Mononuclear cell (primary cell): ENCODE measurements at regions not wholly inside any gene's neighbourhood (a gene's known extent, or its start where the extent isn't known, plus 50 kb on each side); places are given as distances from the start of the nearest gene placed in this dataset.

Source experiments
- H3K27me3 ChIP-seq: 2 replicates; pipeline ENCODE4 v1.6.0; 2011; ENCODE audit warnings: low read length, control low read depth; ENCODE audit not compliant: insufficient read depth
- H3K4me1 ChIP-seq: 2 replicates; pipeline ENCODE4 v1.5.1; 2011; ENCODE audit warnings: mild to moderate bottlenecking, low read length, control low read depth; ENCODE audit not compliant: insufficient read depth
- H3K4me3 ChIP-seq: 2 replicates; pipeline ENCODE4 v1.5.1; 2011; ENCODE audit warnings: mild to moderate bottlenecking, low read length, moderate library complexity
- H3K9me3 ChIP-seq: 2 replicates; pipeline ENCODE4 v1.5.1; 2011; ENCODE audit warnings: low read depth, mild to moderate bottlenecking, control low read depth, low read length

GRCh38 chr6:126537061-126537816 lies 197.3 kb downstream of the CENPW start:
- H3K9me3 ChIP-seq = no peaks in the 10 kb centered on the region
- no peak overlapping the region for H3K4me3 ChIP-seq
- H3K27me3 ChIP-seq = no peaks in the 10 kb centered on the region
- no peaks in the 10 kb centered on the region for H3K4me1 ChIP-seq

GRCh38 chr6:126539022-126539421 lies 199.1 kb downstream of the CENPW start:
- H3K27me3 ChIP-seq = no peaks in the 10 kb centered on the region

GRCh38 chr6:126540161-126540560 lies 200.2 kb downstream of the CENPW start:
- Histone ChIP-seq H3K4me1 (no peaks in the 10 kb centered on the region), H3K4me3 (no peak overlapping the region), H3K9me3 (no peaks in the 10 kb centered on the region), H3K27me3 (no peaks in the 10 kb centered on the region)

More at GRCh38 chr6:126539022-126539421, 199.1 kb downstream of the CENPW start:
- Histone ChIP-seq H3K9me3 (no peaks in the 10 kb centered on the region), H3K4me1 (no peaks in the 10 kb centered on the region), H3K4me3 (no peak overlapping the region)

GRCh38 chr6:126541806-126542491 lies 202.0 kb downstream of the CENPW start:
- Histone ChIP-seq H3K9me3 (no peaks in the 10 kb centered on the region), H3K4me3 (no peak overlapping the region), H3K27me3 (no peaks in the 10 kb centered on the region), H3K4me1 (no peaks in the 10 kb centered on the region)

GRCh38 chr6:126546541-126547120 lies 206.7 kb downstream of the CENPW start:
- no peaks in the 10 kb centered on the region for H3K27me3 ChIP-seq
- no peaks in the 10 kb centered on the region for H3K9me3 ChIP-seq
- H3K4me1 ChIP-seq = no peaks in the 10 kb centered on the region
- no peak overlapping the region for H3K4me3 ChIP-seq

DNA sequence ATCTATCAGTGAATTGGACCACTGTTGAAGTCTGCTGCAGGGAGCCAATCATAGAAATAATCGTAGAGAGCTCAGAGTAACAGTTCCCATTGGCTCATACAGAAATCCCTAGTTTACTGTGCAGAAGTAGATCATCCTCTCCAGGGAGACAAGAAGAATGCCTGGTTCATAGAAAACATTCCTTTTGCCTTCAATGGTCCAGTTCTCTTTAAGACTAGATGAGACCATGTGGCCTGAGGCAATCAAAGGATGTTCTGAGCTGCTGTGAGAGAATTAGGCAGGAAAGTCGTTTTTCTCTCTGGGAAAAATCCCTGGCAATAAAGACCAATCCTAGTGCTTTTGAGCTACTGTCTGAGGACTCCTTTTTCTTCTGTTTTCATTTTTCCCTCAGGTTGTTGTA lies 208.4 kb downstream of the CENPW start:
- H3K4me3 ChIP-seq = no peak overlapping the region
- no peaks in the 10 kb centered on the region for H3K4me1 ChIP-seq
- no peaks in the 10 kb centered on the region for H3K9me3 ChIP-seq
- H3K27me3 ChIP-seq = no peaks in the 10 kb centered on the region

DNA sequence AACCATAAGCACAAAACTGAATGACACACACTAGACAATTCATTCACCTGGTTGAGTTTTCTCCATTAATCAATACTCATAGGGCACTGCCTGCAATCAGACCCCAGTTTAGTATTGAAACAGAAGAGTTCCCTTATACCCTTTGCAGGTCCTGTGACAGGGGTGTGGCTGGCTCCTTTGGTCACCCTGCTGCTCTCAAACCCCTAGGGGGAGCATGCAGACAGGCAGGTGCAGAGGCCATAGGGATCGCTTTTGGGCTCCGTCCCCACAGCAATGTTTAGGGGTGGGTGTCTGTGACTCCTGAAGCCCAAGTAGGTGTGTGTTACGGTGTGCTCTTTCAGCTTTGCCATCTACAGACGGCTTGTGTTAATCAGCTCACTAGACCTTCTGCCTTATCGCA lies 210.4 kb downstream of the CENPW start:
- H3K9me3 ChIP-seq = no peaks in the 10 kb centered on the region
- no peaks in the 10 kb centered on the region for H3K27me3 ChIP-seq
- no peaks in the 10 kb centered on the region for H3K4me1 ChIP-seq
- no peak overlapping the region for H3K4me3 ChIP-seq

GRCh38 chr6:126551832-126552231 lies 211.9 kb downstream of the CENPW start:
- Histone ChIP-seq H3K27me3 (no peaks in the 10 kb centered on the region), H3K4me1 (no peaks in the 10 kb centered on the region), H3K4me3 (no peak overlapping the region), H3K9me3 (no peaks in the 10 kb centered on the region)

DNA sequence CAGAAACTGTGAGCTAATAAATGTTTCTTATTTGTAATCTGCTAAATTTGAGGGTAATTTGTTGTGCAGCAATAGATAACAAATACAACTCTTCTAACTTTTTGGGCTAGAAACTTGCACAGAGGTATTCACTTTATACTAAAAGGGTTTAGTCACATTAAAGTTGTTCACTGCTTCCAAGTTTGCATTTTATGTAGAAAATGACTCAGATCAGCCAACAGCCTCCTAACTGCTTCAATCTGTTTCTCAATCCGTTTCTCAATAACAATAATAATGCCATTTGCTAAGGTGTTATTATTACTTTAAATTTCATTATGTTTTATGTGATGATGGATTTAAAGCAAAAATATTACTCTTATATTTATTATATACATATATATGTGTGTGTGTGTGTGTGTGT lies 213.9 kb downstream of the CENPW start:
- no peaks in the 10 kb centered on the region for H3K27me3 ChIP-seq
- no peaks in the 10 kb centered on the region for H3K9me3 ChIP-seq
- no peak overlapping the region for H3K4me3 ChIP-seq
- H3K4me1 ChIP-seq = no peaks in the 10 kb centered on the region

GRCh38 chr6:126570507-126570906 lies 230.6 kb downstream of the CENPW start:
- peaks cover 4% of the 10 kb centered on the region for H3K9me3 ChIP-seq
- no peaks in the 10 kb centered on the region for H3K27me3 ChIP-seq
- no peak overlapping the region for H3K4me3 ChIP-seq
- no peaks in the 10 kb centered on the region for H3K4me1 ChIP-seq

DNA sequence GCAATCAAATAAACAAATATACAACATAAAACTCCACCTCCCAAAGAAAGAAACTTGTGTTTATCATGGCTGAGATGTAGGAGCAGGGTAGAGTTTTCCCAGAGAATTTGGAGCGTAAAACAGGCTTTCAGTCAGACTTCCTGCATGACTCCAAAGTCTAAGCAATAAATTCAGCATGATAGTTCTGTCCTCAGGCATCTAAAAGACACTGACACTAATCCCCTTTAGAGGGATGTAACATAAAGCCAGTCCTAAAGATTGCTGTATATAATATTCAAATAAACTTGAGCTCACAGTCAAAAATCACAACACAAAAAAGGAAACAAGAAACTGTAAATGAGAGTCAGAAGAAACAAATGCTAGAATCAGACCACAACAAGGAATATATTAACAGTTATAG lies 234.4 kb downstream of the CENPW start:
- Histone ChIP-seq H3K4me1 (no peaks in the 10 kb centered on the region), H3K4me3 (no peak overlapping the region), H3K9me3 (no peaks in the 10 kb centered on the region), H3K27me3 (no peaks in the 10 kb centered on the region)

GRCh38 chr6:126581316-126581715 lies 241.4 kb downstream of the CENPW start:
- Histone ChIP-seq H3K4me3 (no peak overlapping the region), H3K27me3 (no peaks in the 10 kb centered on the region), H3K4me1 (no peaks in the 10 kb centered on the region), H3K9me3 (no peaks in the 10 kb centered on the region)

DNA sequence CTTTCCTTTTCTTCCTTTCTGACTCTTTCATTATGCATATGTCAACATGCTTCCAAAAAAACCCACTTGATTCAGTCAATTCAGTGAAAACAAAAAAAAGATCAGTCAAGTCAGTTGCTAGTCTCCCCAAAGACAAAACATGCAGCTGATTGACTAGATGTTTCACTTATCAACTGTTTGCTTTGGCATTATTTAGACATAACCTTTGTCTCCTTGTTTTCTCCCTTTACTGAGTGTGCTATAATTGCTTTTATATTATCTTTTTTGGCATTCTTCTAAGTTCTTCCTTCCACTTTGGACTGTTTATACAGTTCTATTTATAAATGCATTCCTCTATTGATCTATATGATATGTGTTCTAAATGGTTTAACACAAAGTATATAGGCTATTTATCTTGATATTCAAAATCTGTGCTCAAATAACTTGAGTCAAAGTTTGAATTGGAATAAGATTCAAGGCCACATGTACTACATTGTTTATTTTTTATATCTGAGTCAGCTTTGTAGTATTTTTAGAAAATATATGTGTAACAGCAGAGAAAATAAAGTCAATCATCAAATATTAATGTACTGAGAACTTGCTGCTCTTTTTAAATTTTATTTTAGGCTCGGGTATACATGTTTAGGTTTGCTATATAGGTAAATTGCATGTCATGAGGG lies 260.5 kb downstream of the CENPW start:
- no peaks in the 10 kb centered on the region for H3K9me3 ChIP-seq
- no peak overlapping the region for H3K4me3 ChIP-seq
- H3K27me3 ChIP-seq = no peaks in the 10 kb centered on the region
- H3K4me1 ChIP-seq = no peaks in the 10 kb centered on the region

DNA sequence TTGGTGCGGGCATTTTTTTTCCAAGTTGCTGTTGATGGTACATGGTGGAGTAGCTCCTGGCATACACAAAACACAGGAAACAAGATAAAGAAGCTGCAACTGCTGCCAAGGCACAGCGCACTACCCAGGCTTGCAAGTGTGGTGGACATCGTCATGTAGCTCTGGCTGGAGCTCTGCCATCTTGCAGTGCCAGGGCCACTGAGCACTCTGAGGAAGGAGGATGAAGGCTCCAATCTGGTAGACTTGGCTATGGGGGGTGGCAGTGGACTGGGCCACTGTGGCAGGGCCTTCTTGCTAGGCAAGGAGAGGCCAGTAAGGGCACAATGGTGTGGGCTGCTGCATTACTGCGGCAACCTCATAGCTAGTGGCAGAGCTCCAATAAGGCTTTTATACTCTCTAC lies 263.5 kb downstream of the CENPW start:
- H3K27me3 ChIP-seq = no peaks in the 10 kb centered on the region
- H3K9me3 ChIP-seq = no peaks in the 10 kb centered on the region
- H3K4me3 ChIP-seq = no peak overlapping the region
- H3K4me1 ChIP-seq = no peaks in the 10 kb centered on the region

DNA sequence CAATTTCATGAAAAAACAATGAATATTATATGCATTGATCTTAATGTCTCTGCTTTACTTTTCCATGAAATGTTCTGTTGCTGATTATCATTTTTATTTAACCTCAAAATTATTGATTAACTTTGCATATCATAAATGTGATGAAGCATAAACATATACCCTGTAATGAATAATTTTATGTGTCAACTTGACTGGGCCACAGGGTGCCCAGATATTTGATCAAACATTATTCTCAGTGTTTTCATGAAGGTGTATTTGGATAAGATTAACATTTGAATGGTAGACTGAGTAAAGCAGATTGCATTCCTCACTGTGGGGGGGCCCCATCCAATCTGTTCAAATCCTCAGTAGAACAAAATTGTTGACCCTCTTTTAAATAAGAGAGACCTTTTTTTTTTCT lies 265.2 kb downstream of the CENPW start:
- Histone ChIP-seq H3K9me3 (no peaks in the 10 kb centered on the region), H3K27me3 (no peaks in the 10 kb centered on the region), H3K4me1 (no peaks in the 10 kb centered on the region), H3K4me3 (no peak overlapping the region)
